PC-3 (cell line): ENCODE measurements at regions not wholly inside any gene's neighbourhood (a gene's known extent, or its start where the extent isn't known, plus 50 kb on each side); places are given as distances from the start of the nearest gene placed in this dataset.

Experiments used
- CTCF ChIP-seq: fragments of 300-600 bp; sonication (generic); conservative IDR thresholded peaks from 2 replicates; pipeline ENCODE4 v1.5.1; 2017; ENCODE audit warnings: antibody characterized with exemption, low read depth, mild to moderate bottlenecking, low read length
- EZH2 ChIP-seq: fragments of 300-600 bp; sonication (generic); IDR thresholded peaks from one replicate; pipeline ENCODE4 v1.6.1; 2017; ENCODE audit warnings: antibody characterized with exemption, mild to moderate bottlenecking, low read length; ENCODE audit not compliant: unreplicated experiment
- EZH2phosphoT487 ChIP-seq: fragments of 300-600 bp; sonication (generic); IDR thresholded peaks from 2 replicates; pipeline ENCODE4 v1.6.1; 2018; ENCODE audit warnings: mild to moderate bottlenecking, antibody characterized with exemption, low read length, borderline replicate concordance

- TF ChIP-seq CTCF: no peak
- TF ChIP-seq EZH2phosphoT487: no peak
- no peak for TF ChIP-seq EZH2
These were observed 199.8 kb downstream of the PDGFRA start for GRCh38 chr4:54428940-54429339.
